CD4-positive, alpha-beta T cell (primary cell): ENCODE measurements at regions not wholly inside any gene's neighbourhood (a gene's known extent, or its start where the extent isn't known, plus 50 kb on each side); places are given as distances from the start of the nearest gene placed in this dataset.

Experiments
- ATAC-seq: fragments of 200-7000 bp; cut with Tn5 transposase; one replicate; pipeline ENCODE4 v1.10.0; 2022; ENCODE audit warnings: mild to moderate bottlenecking; ENCODE audit not compliant: poor library complexity
- CTCF ChIA-PET: fragments of 350-600 bp; sonication (Branson Sonifier 250); formaldehyde crosslinking; loops from one replicate; lab custom pipeline; 2021; ENCODE audit warnings: antibody characterized with exemption, inconsistent platforms; lab: Charles Lee
- POLR2A ChIA-PET: fragments of 350-600 bp; sonication (Branson Sonifier 250); formaldehyde crosslinking; loops from one replicate; lab custom pipeline; 2021; ENCODE audit warnings: antibody characterized with exemption, inconsistent platforms; lab: Charles Lee
- DNase-seq, 14 experiments: peaks; one replicate each; pipeline ENCODE4 v3.0.0-alpha.2; 2013 to 2020; ENCODE audit warnings: mixed read lengths in 2 of 14
- H3K27ac ChIP-seq, 2 donors: one replicate each; pipeline versions ENCODE4 v1.5.1 to v1.7.0; 2013; ENCODE audit warnings: low read length in 2 of 2, low read depth in 1 of 2, mild to moderate bottlenecking in 1 of 2
- H3K27me3 ChIP-seq, 2 experiments: 1 replicate in 1 of 2; 2 replicates in 1 of 2; pipeline versions ENCODE4 v1.6.1 to v1.7.0; 2013; ENCODE audit warnings: low read length in 2 of 2, control low read depth in 1 of 2, mild to moderate bottlenecking in 1 of 2, moderate library complexity in 1 of 2; ENCODE audit not compliant: insufficient read depth in 2 of 2, control insufficient read depth in 1 of 2
- H3K36me3 ChIP-seq: one replicate; pipeline ENCODE4 v1.6.1; 2013; ENCODE audit warnings: low read length, control low read depth; ENCODE audit not compliant: insufficient read depth
- H3K4me1 ChIP-seq: one replicate; pipeline ENCODE4 v1.6.1; 2013; ENCODE audit warnings: low read length, control low read depth; ENCODE audit not compliant: insufficient read depth
- H3K4me3 ChIP-seq: one replicate; pipeline ENCODE4 v1.5.1; 2013; ENCODE audit warnings: mild to moderate bottlenecking, low read length, moderate library complexity
- H3K9me3 ChIP-seq, 2 experiments: 1 replicate in 1 of 2; 2 replicates in 1 of 2; pipeline versions ENCODE4 v1.6.1 to v1.7.0; 2013; ENCODE audit warnings: low read length in 2 of 2, mild to moderate bottlenecking in 2 of 2, control low read depth in 1 of 2, moderate library complexity in 1 of 2; ENCODE audit not compliant: control insufficient read depth in 1 of 2, insufficient read depth in 1 of 2
- H3K27ac Mint-ChIP-seq: one replicate; pipeline ENCODE4 v1.8.0; 2020; ENCODE audit warnings: mixed read lengths
- H3K27me3 Mint-ChIP-seq: one replicate; pipeline ENCODE4 v1.8.0; 2021; ENCODE audit warnings: mixed read lengths
- H3K36me3 Mint-ChIP-seq: one replicate; pipeline ENCODE4 v1.8.0; 2021; ENCODE audit warnings: low read depth, mixed read lengths
- H3K4me1 Mint-ChIP-seq: one replicate; pipeline ENCODE4 v1.8.0; 2021; ENCODE audit warnings: low read depth, mixed read lengths
- H3K4me3 Mint-ChIP-seq: one replicate; pipeline ENCODE4 v1.8.0; 2020; ENCODE audit warnings: mild to moderate bottlenecking, mixed read lengths
- H3K9me3 Mint-ChIP-seq: one replicate; pipeline ENCODE4 v1.8.0; 2020; ENCODE audit warnings: mixed read lengths
- intact Hi-C, 2 experiments: fragments of 100-400 bp; cut with DNase I in 1 of 2; cut with micrococcal nuclease in 1 of 2; formaldehyde crosslinking; loops; one replicate each; pipeline versions ENCODE4 v1.15.1 to v1.9.0; 2023 to 2025; cut with DNase I, micrococcal nuclease
- TF ChIP-seq, protein P1 (sequence below): fragments of 200-600 bp; IDR thresholded peaks from one replicate; pipeline ENCODE4 v1.8.0; 2022; ENCODE audit warnings: antibody characterized with exemption, mild to moderate bottlenecking

DNA sequence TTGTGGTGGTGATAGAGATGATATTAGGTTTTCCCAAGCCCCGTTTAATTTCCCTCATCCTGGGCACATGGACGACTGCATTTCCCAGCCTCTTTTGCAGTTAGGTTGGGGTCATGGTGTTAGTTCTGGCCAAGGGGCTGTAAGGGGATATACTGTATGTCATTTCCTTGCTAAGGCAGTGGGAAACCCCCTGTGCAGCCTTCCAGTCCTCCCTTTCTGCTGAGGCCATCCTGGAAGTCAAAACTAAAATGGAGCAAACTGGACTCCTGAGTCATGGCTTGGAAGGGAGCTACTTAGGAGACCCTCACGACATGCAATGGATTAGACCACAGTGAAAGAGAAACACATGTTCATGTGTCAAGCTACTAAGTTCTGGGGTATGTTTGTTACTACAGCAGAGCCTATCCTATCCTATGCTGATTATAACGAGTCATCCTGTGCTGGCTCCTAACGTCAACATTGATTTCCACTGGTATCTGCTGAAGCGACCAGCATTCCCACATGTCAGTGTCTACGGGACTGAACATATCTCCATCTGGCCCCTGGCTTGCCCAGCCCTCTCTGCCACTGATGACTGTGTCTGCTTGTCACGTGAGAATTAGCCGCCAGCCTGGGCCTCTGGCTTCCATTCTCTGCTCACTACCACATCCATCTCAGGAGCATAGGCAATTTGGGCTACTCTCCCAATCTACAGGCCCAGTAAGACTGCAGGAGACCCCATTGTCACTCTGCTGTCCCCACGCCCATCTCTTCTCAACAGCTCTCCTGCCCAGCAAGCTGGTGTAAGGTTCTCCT lies 85.6 kb upstream of the MEF2A start:
- intact Hi-C loops, result no loop called here
- H3K36me3 ChIP-seq, result no peaks in the 10 kb centered on the region
- Mint-ChIP-seq H3K27ac (no peak overlapping the region), H3K4me3 (no peak overlapping the region), H3K9me3 (no peaks in the 10 kb centered on the region), H3K36me3 (no peaks in the 10 kb centered on the region), H3K4me1 (peaks cover 31% of the 10 kb centered on the region), H3K27me3 (no peaks in the 10 kb centered on the region)
- ATAC-seq (no peak), DNase-seq (no peak)
- CTCF ChIA-PET, result no interaction called here
- no peaks in the 10 kb centered on the region for H3K27me3 ChIP-seq
- TF ChIP-seq, protein P1, sequence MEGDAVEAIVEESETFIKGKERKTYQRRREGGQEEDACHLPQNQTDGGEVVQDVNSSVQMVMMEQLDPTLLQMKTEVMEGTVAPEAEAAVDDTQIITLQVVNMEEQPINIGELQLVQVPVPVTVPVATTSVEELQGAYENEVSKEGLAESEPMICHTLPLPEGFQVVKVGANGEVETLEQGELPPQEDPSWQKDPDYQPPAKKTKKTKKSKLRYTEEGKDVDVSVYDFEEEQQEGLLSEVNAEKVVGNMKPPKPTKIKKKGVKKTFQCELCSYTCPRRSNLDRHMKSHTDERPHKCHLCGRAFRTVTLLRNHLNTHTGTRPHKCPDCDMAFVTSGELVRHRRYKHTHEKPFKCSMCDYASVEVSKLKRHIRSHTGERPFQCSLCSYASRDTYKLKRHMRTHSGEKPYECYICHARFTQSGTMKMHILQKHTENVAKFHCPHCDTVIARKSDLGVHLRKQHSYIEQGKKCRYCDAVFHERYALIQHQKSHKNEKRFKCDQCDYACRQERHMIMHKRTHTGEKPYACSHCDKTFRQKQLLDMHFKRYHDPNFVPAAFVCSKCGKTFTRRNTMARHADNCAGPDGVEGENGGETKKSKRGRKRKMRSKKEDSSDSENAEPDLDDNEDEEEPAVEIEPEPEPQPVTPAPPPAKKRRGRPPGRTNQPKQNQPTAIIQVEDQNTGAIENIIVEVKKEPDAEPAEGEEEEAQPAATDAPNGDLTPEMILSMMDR, result no peak
- H3K27ac ChIP-seq, result no peak overlapping the region
- no peak overlapping the region for H3K4me3 ChIP-seq
- POLR2A ChIA-PET, result interaction anchor here (0.7 to 1.3 kb wide), 2 partner anchors 24 to 34 kb away, joined by 3 read pairs; no protein-coding TSS in a partner anchor
- H3K4me1 ChIP-seq, result peaks cover 21% of the 10 kb centered on the region
- H3K9me3 ChIP-seq, result no peaks in the 10 kb centered on the region

DNA sequence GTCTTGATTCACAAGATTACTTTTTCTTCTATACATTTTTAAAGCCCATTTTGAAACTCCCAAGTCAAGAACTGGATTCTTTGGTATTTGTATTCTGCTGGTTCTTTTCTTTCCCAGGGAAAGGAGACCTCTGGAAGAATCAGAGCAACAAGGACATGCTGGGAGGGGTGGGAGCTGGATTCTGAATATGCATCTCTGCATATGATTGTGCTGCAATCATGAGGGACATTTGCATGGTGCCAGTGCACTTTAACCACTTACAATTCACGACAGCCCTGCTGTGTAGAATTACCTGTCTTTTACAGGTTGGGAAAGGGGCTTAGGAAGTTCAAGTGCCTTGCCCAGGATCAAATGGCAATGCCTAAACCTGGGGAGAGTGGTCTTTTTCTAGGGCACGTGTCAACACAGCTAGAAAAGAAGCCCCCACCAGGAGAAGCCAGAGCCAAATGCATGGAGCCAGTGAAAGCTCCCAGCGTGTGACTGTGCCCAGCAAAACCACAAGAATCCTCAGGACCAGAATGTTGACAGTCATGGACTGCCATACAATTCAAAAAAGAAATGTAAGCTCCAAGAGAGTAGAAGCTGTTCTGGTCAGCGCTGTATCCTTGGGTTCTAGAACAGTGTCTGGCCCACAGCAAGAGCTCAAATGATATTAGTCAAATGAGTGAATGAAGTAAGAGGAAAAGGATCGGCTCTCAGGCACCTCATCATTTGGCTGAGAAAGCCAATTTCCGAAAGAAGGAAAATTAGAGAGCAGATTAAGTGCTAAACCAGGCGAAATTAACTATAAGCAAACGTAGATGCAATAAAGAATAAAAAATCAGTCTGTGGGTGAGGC lies 84.5 kb upstream of the MEF2A start:
- no peak overlapping the region for H3K4me3 Mint-ChIP-seq
- H3K27ac Mint-ChIP-seq, result no peak overlapping the region
- H3K36me3 ChIP-seq, result no peaks in the 10 kb centered on the region
- H3K27ac ChIP-seq, result no peak overlapping the region
- no peaks in the 10 kb centered on the region for H3K27me3 Mint-ChIP-seq
- no peak for ATAC-seq
- H3K27me3 ChIP-seq, result no peaks in the 10 kb centered on the region
- H3K4me1 ChIP-seq, result peaks cover 30% of the 10 kb centered on the region
- no peaks in the 10 kb centered on the region for H3K9me3 Mint-ChIP-seq
- intact Hi-C loops, result no loop called here
- H3K36me3 Mint-ChIP-seq, result no peaks in the 10 kb centered on the region
- CTCF ChIA-PET, result no interaction called here
- TF ChIP-seq, protein P1, result no peak
- no peak for DNase-seq
- no peaks in the 10 kb centered on the region for H3K9me3 ChIP-seq
- no peak overlapping the region for H3K4me3 ChIP-seq
- POLR2A ChIA-PET, result no interaction called here
- H3K4me1 Mint-ChIP-seq, result peaks cover 39% of the 10 kb centered on the region

DNA sequence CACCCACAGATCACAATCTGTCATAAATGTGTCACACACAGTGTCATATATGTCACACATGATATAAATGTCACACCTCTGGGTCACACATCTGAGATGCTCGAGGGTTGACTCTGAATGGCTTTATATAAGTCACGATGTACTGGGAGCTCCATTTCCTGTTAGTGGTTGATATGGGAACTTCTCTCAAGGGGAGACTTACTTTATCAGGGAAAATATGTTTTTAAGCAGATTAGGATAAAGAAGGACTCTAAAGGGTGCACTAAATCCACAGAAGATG lies 83.9 kb upstream of the MEF2A start:
- ChIA-PET CTCF (no interaction called here), POLR2A (no interaction called here)
- no peak overlapping the region for H3K27ac Mint-ChIP-seq
- no peaks in the 10 kb centered on the region for H3K36me3 ChIP-seq
- no peaks in the 10 kb centered on the region for H3K27me3 Mint-ChIP-seq
- no peaks in the 10 kb centered on the region for H3K9me3 Mint-ChIP-seq
- no peak overlapping the region for H3K27ac ChIP-seq
- no peaks in the 10 kb centered on the region for H3K27me3 ChIP-seq
- intact Hi-C loops, result no loop called here
- no peaks in the 10 kb centered on the region for H3K36me3 Mint-ChIP-seq
- no peak overlapping the region for H3K4me3 ChIP-seq
- H3K4me1 Mint-ChIP-seq, result peaks cover 35% of the 10 kb centered on the region
- no peak overlapping the region for H3K4me3 Mint-ChIP-seq
- no peaks in the 10 kb centered on the region for H3K9me3 ChIP-seq
- TF ChIP-seq, protein P1, result no peak
- no peak for ATAC-seq
- H3K4me1 ChIP-seq, result peaks cover 30% of the 10 kb centered on the region
- DNase-seq, result no peak
